GM18519 (cell line): ENCODE measurements at regions not wholly inside any gene's neighbourhood (a gene's known extent, or its start where the extent isn't known, plus 50 kb on each side); places are given as distances from the start of the nearest gene placed in this dataset.
"Not testable (repeated sequence)": the region's sequence is repeated elsewhere in the genome, so short reads cannot be mapped to it uniquely, and the experiment has no call there.

Source experiments
- ATAC-seq: cut with Tn5 transposase; IDR thresholded peaks from one replicate; pipeline ENCODE4 v1.9.1; 2021; ENCODE audit warnings: mild to moderate bottlenecking, moderate library complexity; ENCODE audit not compliant: unreplicated experiment, low FRiP score

GRCh38 chr16:52117171-52117570, 429.8 kb downstream of the TOX3 start:
- no peak for ATAC-seq

- ATAC-seq = no peak
Observed at GRCh38 chr16:52114379-52114778, 432.6 kb downstream of the TOX3 start.

DNA sequence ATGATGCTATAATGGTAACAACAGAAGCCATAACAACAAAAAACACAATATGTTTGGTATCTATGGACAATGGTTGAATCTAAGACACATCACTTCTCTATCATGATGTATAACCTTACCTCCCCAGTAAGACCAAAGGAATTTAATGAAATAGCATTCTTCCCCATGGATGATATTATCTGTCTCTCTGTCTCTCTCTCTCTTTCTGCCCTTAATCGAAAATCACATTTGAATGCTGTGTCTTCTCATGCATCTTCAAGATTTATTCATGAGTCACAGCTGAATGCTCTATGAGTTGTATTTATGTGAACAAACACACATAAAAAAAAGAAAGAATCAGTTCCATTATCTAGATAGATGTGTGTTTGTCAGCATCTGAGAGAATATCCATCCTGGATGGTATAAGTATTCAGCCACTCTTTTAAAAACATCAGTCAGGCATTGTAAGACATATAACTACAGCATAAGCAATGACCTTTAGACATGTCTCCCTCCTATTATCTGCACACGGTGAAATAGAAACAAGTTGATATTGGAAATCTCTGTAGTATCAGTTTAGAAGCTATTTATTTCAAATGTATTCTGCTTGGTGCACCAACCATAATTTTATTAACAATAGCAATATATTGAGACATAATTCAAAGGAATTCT, 433.3 kb downstream of the TOX3 start:
- no peak for ATAC-seq

GRCh38 chr16:52104993-52105392, 441.9 kb downstream of the TOX3 start:
- ATAC-seq = not testable (repeated sequence)

GRCh38 chr16:52103791-52104190, 443.2 kb downstream of the TOX3 start:
- no peak for ATAC-seq

DNA sequence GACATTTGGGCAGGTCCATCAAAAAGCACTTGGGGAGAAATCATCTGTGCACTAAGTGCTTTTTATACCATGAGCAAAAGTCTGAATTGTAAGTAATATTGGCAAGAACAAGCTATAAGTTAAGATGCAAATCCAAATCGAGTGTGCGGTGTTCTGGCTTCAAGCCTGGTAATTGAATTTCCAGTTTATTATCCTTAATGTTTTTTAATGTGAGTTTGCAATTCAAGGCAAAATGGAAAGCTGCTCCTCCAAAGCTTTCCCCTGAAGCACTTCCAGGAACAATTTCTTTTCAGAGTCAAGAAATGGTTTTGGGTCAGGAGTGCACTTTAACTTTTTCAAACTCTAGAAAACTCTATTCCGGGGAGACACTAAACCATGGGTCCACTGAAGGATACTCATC, 445.7 kb downstream of the TOX3 start:
- ATAC-seq = no peak

- no peak for ATAC-seq
Observed at GRCh38 chr16:52099382-52099781, 447.6 kb downstream of the TOX3 start.

DNA sequence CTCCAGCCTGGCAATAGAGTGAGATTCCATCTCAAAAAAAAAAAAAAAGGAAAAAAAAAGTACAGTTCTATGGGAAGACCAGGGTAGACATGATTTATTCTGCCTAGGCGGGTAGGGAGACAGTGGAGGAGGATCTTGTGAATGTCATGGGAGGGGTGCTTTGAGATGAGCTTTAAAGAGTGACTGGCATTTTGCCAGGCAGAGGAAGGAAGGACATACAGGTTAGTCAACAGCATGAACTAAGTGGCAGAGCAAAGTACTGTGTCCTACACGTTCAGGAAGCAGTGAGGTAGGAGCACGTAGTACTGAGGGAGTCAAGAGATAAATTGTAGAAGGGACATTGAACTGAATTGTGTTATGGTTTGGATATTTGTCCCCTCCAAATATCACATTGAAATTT, 451.5 kb downstream of the TOX3 start:
- no peak for ATAC-seq

DNA sequence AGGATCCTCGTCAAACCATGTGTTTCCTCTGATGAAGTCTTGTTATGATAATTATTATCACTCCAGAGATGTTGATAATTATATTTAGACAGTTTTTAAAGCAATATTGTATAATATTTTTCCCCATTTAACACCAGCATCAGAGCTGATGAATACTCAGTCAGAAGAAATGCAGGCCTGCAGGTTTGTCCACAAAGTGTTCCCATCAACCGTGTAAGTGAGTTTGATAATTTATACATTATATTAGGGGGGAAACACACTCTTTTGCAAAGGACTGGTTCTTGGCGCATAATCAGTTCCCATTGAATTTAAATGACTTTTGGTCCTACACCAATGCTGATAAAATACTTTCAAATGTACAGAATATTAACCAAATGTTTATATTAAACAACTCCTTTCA, 454.8 kb downstream of the TOX3 start:
- no peak for ATAC-seq

- no peak for ATAC-seq
Observed at GRCh38 chr16:52090080-52090479, 456.9 kb downstream of the TOX3 start.

- no peak for ATAC-seq
Observed at GRCh38 chr16:52089476-52089875, 457.5 kb downstream of the TOX3 start.

DNA sequence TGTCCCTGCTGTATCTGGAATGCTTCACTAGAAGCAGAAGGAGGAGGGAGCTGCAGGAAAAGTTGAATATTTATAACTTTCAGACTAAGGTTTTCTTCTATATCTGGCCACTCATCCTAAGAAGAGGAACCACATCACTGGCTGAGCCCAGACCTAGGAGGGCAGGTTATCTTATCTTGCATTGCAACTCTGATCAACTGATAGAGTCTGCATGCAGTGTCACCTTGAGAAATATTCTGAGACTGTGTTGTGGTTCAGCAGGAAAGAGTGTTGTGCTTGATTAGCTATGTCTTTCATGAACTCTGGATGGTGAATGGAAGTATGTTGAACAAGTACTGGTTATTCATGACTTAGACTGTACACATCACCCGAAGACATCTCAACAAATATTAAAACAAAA, 460.0 kb downstream of the TOX3 start:
- ATAC-seq = no peak

DNA sequence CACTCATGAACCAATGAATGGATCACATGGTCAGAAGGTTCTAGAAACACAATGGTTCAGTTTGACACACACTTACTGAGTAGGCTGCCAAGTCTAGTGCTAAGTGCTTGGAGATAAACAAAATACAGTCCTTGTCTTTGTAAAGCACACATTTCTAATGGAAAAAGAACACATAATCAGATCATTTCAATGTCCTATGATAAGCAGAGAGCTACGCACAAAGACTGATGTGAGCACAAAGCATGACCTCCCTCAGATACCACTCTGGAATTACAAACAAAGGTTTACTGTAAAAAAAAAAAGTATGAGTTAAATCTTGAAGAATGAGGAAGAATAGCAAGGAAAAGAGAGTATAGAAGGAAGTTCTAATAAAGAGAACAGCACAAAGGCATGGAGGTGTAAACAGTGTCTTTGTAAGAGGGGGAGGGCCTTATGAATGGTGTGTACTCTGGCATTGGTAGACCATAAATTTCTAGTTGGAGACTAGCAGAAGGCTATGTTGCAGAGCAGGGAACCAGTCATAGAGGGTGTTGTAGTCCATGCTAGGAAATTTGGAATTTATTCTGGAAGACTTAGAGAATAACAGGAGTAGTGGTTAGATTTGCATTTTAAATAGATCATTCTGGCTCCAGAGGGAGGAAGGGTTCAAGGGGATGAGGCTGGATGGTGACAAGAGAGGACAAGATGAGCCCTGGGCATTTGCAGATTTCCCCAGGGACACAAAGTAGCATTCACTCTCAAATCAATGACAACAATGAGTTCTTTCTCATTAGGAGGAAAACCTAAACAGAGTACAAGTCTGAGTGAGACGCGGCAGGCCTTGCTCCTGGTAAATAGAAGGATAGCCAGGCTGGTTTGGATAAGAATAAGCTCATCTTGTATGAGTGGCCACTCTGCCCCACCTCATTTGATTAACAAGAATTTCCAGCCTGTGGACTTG, 468.0 kb downstream of the TOX3 start:
- ATAC-seq = no peak

DNA sequence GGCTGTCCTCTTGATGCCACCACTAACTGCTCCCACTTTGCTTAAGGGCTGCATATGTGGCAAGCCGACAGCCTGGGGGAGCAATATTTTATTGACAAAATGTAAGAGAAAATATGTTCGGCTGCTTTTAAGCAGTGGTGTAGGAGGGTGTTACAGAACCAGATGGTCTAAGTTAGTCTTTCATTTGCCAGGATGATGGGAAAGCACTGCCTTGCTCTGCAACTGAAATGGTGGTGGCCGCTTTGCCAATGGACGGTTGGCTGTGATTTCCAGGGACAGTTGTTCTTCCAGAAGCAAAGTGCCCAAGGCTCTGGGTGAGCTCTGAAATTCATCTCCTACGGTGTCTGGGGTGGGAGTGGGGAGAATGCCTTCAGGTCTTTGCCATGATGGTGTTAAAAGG, 469.3 kb downstream of the TOX3 start:
- ATAC-seq = no peak

GRCh38 chr16:52076801-52077201, 470.1 kb downstream of the TOX3 start:
- ATAC-seq = no peak

GRCh38 chr16:52076332-52076731, 470.6 kb downstream of the TOX3 start:
- no peak for ATAC-seq

DNA sequence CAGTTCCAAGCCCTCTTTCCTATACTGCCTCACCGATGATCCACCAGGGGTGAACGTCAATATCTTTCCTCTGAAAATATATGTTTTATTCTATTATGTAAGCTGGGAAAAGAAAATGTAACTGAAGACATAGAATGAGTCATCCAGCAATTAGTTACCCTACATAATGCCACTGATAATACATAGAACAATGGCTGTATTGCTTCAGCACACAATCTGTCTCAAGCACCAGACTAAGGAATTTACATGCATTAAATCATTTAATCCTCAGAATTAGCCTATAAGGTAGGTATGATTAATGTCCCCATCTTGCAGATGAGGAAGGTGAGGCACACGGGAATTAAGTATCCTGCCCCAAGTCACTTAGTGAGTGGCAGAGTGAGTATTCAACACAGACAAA, 472.8 kb downstream of the TOX3 start:
- no peak for ATAC-seq

DNA sequence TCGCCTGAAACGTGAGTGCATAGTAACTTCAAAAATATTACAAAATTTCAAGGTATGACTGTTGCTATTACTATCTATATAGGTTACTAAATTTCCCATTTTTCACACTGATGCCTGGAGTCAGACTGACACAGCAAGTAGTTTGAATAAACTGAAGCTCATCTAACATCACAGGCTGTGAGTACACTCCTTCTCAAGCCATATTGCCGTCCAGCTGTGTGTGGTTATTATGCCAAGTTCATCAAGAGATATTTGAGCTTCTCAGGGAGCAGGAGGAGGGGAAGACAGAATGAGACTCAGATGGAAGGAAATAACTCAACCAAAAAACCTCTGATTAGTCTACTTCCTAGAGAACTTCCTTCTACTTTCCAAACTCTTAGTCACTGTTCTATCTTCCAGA, 473.9 kb downstream of the TOX3 start:
- ATAC-seq = no peak

- ATAC-seq = no peak
Observed at GRCh38 chr16:52071101-52071500, 475.8 kb downstream of the TOX3 start.

- ATAC-seq = no peak
Observed at GRCh38 chr16:52070341-52071057, 476.4 kb downstream of the TOX3 start.

DNA sequence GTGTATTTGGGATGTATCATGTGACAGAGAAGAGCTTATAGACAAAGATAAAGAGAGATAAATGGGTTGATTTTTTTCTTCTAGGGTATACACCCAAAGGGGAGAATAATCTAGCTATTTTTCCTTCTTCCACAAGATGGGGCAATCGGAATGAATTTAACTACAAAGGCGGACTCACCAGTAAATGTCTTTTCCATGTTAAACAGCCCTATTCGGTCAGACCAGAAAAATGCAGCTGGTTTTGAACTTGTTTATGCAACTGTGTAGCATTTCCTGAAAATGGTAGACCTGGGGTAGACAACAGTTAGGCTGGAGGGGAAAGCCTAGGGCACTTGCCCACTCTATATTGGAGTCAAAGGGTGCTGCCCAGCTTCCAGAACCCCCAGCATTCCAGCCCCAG, 477.1 kb downstream of the TOX3 start:
- ATAC-seq = no peak
